Astrocyte (in vitro differentiated cells and primary cell): ENCODE measurements at regions not wholly inside any gene's neighbourhood (a gene's known extent, or its start where the extent isn't known, plus 50 kb on each side); places are given as distances from the start of the nearest gene placed in this dataset.

Source experiments
- DNase-seq: peaks from one replicate; pipeline ENCODE4 v3.0.0-alpha.2; 2010; ENCODE audit warnings: low read depth
- FAIRE-seq: peaks from 2 replicates; lab custom pipeline; 2011; peaks lifted over from hg19 to GRCh38; lab: Jason Lieb, UNC
- H2AFZ ChIP-seq: 2 replicates; pipeline ENCODE4 v1.6.0; 2012; ENCODE audit warnings: low read depth, low read length, inconsistent platforms
- H3K27ac ChIP-seq: 2 replicates; pipeline ENCODE4 v1.5.1; 2011; ENCODE audit warnings: low read depth, low read length, inconsistent platforms
- H3K27me3 ChIP-seq: 2 replicates; pipeline ENCODE4 v1.6.0; 2011; ENCODE audit warnings: low read length, inconsistent platforms; ENCODE audit not compliant: insufficient read depth
- H3K36me3 ChIP-seq: 2 replicates; pipeline ENCODE4 v1.5.1; 2011; ENCODE audit warnings: low read length, inconsistent platforms; ENCODE audit not compliant: insufficient read depth
- H3K4me1 ChIP-seq: 2 replicates; pipeline ENCODE4 v1.5.1; 2011; ENCODE audit warnings: low read length, inconsistent platforms; ENCODE audit not compliant: insufficient read depth
- H3K4me2 ChIP-seq: 2 replicates; pipeline ENCODE4 v1.6.0; 2012; ENCODE audit warnings: low read length, inconsistent platforms
- H3K4me3 ChIP-seq: 2 replicates; pipeline ENCODE4 v1.5.1; 2011; ENCODE audit warnings: low read depth, mild to moderate bottlenecking, low read length, inconsistent platforms; ENCODE audit not compliant: insufficient read depth
- H3K79me2 ChIP-seq: 2 replicates; pipeline ENCODE4 v1.6.0; 2012; ENCODE audit warnings: mild to moderate bottlenecking, low read length, inconsistent platforms; ENCODE audit not compliant: insufficient read depth
- H3K9ac ChIP-seq: 2 replicates; pipeline ENCODE4 v1.6.0; 2012; ENCODE audit warnings: mild to moderate bottlenecking, low read length, inconsistent platforms
- H3K9me3 ChIP-seq: 2 replicates; pipeline ENCODE4 v1.5.1; 2012; ENCODE audit warnings: low read depth, mild to moderate bottlenecking, low read length, inconsistent platforms; ENCODE audit not compliant: insufficient read depth
- H4K20me1 ChIP-seq: 2 replicates; pipeline ENCODE4 v1.6.0; 2012; ENCODE audit warnings: low read length, inconsistent platforms; ENCODE audit not compliant: insufficient read depth
- H3K27ac Mint-ChIP-seq: one replicate; pipeline ENCODE4 v1.8.0; 2021; ENCODE audit warnings: mild to moderate bottlenecking, mixed read lengths; ENCODE audit not compliant: unreplicated experiment
- H3K27me3 Mint-ChIP-seq: one replicate; pipeline ENCODE4 v1.8.0; 2021; ENCODE audit warnings: low read depth, mixed read lengths; ENCODE audit not compliant: unreplicated experiment
- H3K36me3 Mint-ChIP-seq: one replicate; pipeline ENCODE4 v1.8.0; 2021; ENCODE audit warnings: low read depth, mixed read lengths; ENCODE audit not compliant: unreplicated experiment
- H3K4me1 Mint-ChIP-seq: one replicate; pipeline ENCODE4 v1.8.0; 2021; ENCODE audit warnings: low read depth, mixed read lengths; ENCODE audit not compliant: unreplicated experiment
- H3K4me3 Mint-ChIP-seq: one replicate; pipeline ENCODE4 v1.8.0; 2021; ENCODE audit warnings: mild to moderate bottlenecking, moderate library complexity, mixed read lengths; ENCODE audit not compliant: unreplicated experiment
- H3K9me3 Mint-ChIP-seq: one replicate; pipeline ENCODE4 v1.8.0; 2021; ENCODE audit warnings: mild to moderate bottlenecking, mixed read lengths; ENCODE audit not compliant: unreplicated experiment
- CTCF ChIP-seq: IDR thresholded peaks from 2 replicates; pipeline ENCODE4 v1.5.1; 2011; ENCODE audit warnings: low read depth, mild to moderate bottlenecking, inconsistent platforms, low read length, moderate library complexity; ENCODE audit not compliant: insufficient read depth
- EZH2 ChIP-seq: IDR thresholded peaks from 2 replicates; pipeline ENCODE4 v1.6.1; 2012; ENCODE audit warnings: mild to moderate bottlenecking, low read length, inconsistent platforms; ENCODE audit not compliant: insufficient read depth

DNA sequence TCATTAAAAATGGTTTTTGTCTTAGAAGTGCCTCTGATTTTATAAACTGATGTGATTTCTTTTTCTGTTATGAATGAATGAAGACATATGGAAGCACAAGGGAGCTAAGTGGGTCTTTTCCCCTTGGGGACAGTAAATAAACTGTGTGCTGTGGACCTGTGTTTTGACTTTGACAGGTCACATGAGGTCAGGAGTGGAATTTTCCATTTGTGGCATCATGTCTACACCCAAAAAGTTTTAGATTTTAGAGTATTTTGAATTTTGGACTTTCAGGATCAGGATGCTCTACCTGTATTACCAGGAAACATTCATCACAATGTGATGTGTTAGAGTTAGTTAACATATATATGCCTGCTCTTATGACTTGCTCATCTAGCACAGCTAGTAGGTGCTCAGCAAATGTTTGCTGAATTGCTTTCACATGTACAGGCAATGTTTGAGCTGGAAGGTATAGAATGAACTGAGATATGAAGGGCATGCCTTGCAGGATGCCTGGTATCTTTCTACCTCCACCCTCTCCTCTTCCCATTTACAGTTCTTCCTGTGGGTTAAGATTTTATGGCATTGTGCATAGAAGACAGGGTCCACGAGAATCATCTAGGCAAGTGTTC is 73.2 kb upstream of the NR3C1 start:
- Mint-ChIP-seq H3K27me3 (no peaks in the 10 kb centered on the region), H3K4me1 (no peaks in the 10 kb centered on the region), H3K27ac (no peak overlapping the region), H3K4me3 (no peak overlapping the region), H3K36me3 (no peaks in the 10 kb centered on the region), H3K9me3 (no peaks in the 10 kb centered on the region)
- H3K27ac ChIP-seq = no peak overlapping the region
- no peaks in the 10 kb centered on the region for H3K36me3 ChIP-seq
- no peak overlapping the region for H3K4me2 ChIP-seq
- no peak overlapping the region for H2AFZ ChIP-seq
- H3K9ac ChIP-seq = no peak overlapping the region
- no peaks in the 10 kb centered on the region for H3K4me1 ChIP-seq
- no peak overlapping the region for H3K4me3 ChIP-seq
- no peak for TF ChIP-seq EZH2
- no peak for TF ChIP-seq CTCF
- FAIRE-seq (no peak), DNase-seq (no peak)
- H4K20me1 ChIP-seq = no peaks in the 10 kb centered on the region
- no peaks in the 10 kb centered on the region for H3K9me3 ChIP-seq
- no peaks in the 10 kb centered on the region for H3K27me3 ChIP-seq
- H3K79me2 ChIP-seq = no peaks in the 10 kb centered on the region

DNA sequence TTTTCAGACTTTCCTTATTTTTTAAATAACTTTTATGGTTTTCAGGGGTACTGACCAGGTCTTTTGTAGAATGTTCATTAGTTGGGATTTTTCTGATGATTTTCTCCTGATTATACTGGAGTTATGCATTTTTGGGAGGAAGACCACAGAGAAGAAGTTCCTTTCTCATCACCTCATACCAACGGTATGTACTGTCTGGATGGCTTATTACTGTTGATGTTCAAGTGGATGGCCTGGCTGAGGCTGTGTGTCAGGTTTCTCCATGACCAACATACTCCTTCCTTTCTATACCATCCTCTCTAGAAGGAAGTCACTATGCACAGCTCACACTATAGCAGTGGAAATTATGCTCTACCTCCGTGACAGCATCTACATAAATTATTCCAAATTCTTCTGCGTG is 71.1 kb upstream of the NR3C1 start:
- no peaks in the 10 kb centered on the region for H3K27me3 Mint-ChIP-seq
- no peaks in the 10 kb centered on the region for H3K36me3 ChIP-seq
- no peak overlapping the region for H2AFZ ChIP-seq
- no peak overlapping the region for H3K4me2 ChIP-seq
- no peaks in the 10 kb centered on the region for H4K20me1 ChIP-seq
- peaks cover 9% of the 10 kb centered on the region for H3K4me1 ChIP-seq
- H3K36me3 Mint-ChIP-seq = no peaks in the 10 kb centered on the region
- FAIRE-seq = no peak
- DNase-seq = no peak
- no peak overlapping the region for H3K4me3 Mint-ChIP-seq
- H3K4me3 ChIP-seq = no peak overlapping the region
- H3K9me3 ChIP-seq = no peaks in the 10 kb centered on the region
- H3K27ac ChIP-seq = no peak overlapping the region
- H3K79me2 ChIP-seq = no peaks in the 10 kb centered on the region
- no peak overlapping the region for H3K27ac Mint-ChIP-seq
- no peaks in the 10 kb centered on the region for H3K27me3 ChIP-seq
- peaks cover 6% of the 10 kb centered on the region for H3K4me1 Mint-ChIP-seq
- no peaks in the 10 kb centered on the region for H3K9me3 Mint-ChIP-seq
- no peak for TF ChIP-seq CTCF
- no peak for TF ChIP-seq EZH2
- H3K9ac ChIP-seq = no peak overlapping the region

DNA sequence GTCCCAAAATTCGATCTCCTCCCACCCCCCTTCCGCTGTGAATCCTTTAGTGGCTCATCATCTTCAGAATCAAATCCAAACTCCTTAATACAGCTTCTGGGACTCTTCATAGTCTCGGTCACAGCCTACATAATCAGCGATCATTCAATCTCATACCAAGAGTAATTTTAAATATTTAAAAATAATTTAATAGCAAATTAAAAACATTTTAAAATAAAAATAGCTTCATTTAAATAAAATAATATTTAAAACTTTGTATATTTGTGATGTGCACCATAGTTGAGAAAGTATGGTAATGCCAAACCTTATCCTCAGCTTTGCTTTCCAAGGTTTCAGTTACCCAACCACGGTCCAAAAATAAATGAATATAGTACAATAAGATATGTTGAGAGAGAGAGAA is 70.0 kb upstream of the NR3C1 start:
- H3K9me3 ChIP-seq = no peaks in the 10 kb centered on the region
- Mint-ChIP-seq H3K4me1 (peaks cover 6% of the 10 kb centered on the region), H3K9me3 (no peaks in the 10 kb centered on the region), H3K4me3 (no peak overlapping the region), H3K27me3 (no peaks in the 10 kb centered on the region), H3K36me3 (no peaks in the 10 kb centered on the region), H3K27ac (no peak overlapping the region)
- peaks cover 9% of the 10 kb centered on the region for H3K4me1 ChIP-seq
- DNase-seq (no peak), FAIRE-seq (no peak)
- no peaks in the 10 kb centered on the region for H3K79me2 ChIP-seq
- no peak overlapping the region for H3K4me2 ChIP-seq
- TF ChIP-seq CTCF = no peak
- TF ChIP-seq EZH2 = no peak
- H3K27ac ChIP-seq = no peak overlapping the region
- H3K27me3 ChIP-seq = no peaks in the 10 kb centered on the region
- no peak overlapping the region for H3K4me3 ChIP-seq
- no peaks in the 10 kb centered on the region for H4K20me1 ChIP-seq
- no peaks in the 10 kb centered on the region for H3K36me3 ChIP-seq
- no peak overlapping the region for H3K9ac ChIP-seq
- no peak overlapping the region for H2AFZ ChIP-seq
